ENCODE measurements at regions not wholly inside any gene's neighbourhood (a gene's known extent, or its start where the extent isn't known, plus 50 kb on each side); places are given as distances from the start of the nearest gene placed in this dataset.

DNA sequence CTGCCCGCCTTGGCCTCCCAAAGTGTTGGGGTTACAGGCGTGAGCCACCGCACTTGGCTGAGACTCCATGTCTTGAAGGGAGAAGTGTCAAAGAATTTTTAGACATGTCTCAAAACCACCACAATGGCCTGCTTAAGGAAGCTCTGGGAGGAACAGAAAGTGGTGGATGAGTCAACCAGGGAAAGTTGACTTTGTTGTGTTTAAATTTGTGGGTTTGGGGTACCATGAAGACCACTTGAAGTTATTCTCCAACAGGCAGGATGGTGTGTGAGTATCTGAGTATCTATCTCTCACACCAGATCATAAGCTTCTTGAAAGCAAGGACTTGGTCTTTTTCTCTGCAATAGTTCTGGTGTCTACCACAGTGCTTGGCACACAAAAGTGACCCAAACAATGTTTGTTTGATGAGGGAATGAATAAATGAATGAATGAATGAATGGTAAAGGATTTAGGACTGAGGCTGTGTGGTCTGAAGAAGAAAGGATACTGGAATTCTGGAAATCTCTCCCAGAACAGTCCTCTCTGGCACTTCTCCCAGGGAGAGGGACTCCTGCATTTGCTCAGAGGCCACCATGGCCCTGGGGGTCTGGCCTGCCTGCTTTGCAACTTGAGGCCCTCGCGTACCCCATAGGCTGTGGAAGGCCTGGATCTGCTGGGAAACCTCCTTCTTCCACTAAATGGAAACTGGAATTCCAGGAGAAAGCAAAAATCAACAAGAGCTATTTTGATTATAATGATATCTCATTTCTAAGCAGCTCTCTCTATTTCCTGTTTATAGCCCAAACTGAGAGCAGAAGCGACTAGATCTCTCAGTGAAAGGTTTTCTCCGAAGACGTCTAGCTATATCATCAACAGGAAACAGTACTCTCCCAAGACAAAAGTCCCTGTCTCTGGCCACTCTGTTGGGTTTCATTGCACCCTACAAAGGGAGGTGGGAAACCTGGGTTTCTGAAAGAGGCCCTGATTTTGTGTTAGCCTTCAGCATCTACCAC lies 187.9 kb downstream of the PALM2AKAP2 start:
- Mint-ChIP-seq H3K9me3 (ENCODE audit: unreplicated experiment) (no peaks in the 10 kb centered on the region), H3K27ac (ENCODE audit: unreplicated experiment) (no peak overlapping the region), H3K27me3 (ENCODE audit: low read depth, unreplicated experiment) (no peaks in the 10 kb centered on the region), H3K4me1 (ENCODE audit: low read depth, unreplicated experiment) (peaks cover 7% of the 10 kb centered on the region), H3K4me3 (ENCODE audit: unreplicated experiment) (no peak overlapping the region), H3K36me3 (ENCODE audit: low read depth, unreplicated experiment) (peaks cover 28% of the 10 kb centered on the region)
- Histone ChIP-seq H3K4me3 (ENCODE audit: insufficient read depth, low read depth, low read length) (no peak overlapping the region), H2AFZ (ENCODE audit: low read depth, low read length) (no peak overlapping the region), H3K4me1 (ENCODE audit: insufficient read depth, low read length) (no peaks in the 10 kb centered on the region), H3K27me3 (ENCODE audit: insufficient read depth, low read length) (no peaks in the 10 kb centered on the region), H3K27ac (ENCODE audit: low read depth, low read length) (no peak overlapping the region), H3K9ac (ENCODE audit: low read length) (no peak overlapping the region), H4K20me1 (ENCODE audit: insufficient read depth, low read length) (peaks cover 16% of the 10 kb centered on the region), H3K79me2 (ENCODE audit: insufficient read depth, low read length) (no peaks in the 10 kb centered on the region), H3K9me3 (ENCODE audit: insufficient read depth, low read depth, low read length) (no peaks in the 10 kb centered on the region), H3K36me3 (ENCODE audit: insufficient read depth, low read length) (no peaks in the 10 kb centered on the region), H3K4me2 (ENCODE audit: low read length) (no peak overlapping the region)
- TF ChIP-seq, protein P1, sequence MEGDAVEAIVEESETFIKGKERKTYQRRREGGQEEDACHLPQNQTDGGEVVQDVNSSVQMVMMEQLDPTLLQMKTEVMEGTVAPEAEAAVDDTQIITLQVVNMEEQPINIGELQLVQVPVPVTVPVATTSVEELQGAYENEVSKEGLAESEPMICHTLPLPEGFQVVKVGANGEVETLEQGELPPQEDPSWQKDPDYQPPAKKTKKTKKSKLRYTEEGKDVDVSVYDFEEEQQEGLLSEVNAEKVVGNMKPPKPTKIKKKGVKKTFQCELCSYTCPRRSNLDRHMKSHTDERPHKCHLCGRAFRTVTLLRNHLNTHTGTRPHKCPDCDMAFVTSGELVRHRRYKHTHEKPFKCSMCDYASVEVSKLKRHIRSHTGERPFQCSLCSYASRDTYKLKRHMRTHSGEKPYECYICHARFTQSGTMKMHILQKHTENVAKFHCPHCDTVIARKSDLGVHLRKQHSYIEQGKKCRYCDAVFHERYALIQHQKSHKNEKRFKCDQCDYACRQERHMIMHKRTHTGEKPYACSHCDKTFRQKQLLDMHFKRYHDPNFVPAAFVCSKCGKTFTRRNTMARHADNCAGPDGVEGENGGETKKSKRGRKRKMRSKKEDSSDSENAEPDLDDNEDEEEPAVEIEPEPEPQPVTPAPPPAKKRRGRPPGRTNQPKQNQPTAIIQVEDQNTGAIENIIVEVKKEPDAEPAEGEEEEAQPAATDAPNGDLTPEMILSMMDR (IDR thresholded peaks at IDR 0.05; ENCODE audit: insufficient read depth, low read depth, low read length): no peak
- TF ChIP-seq EZH2 (IDR thresholded peaks at IDR 0.05; ENCODE audit: insufficient read depth, low read length): no peak
- FAIRE-seq (peak; percentile 56), DNase-seq (ENCODE audit: low read depth) (no peak)

DNA sequence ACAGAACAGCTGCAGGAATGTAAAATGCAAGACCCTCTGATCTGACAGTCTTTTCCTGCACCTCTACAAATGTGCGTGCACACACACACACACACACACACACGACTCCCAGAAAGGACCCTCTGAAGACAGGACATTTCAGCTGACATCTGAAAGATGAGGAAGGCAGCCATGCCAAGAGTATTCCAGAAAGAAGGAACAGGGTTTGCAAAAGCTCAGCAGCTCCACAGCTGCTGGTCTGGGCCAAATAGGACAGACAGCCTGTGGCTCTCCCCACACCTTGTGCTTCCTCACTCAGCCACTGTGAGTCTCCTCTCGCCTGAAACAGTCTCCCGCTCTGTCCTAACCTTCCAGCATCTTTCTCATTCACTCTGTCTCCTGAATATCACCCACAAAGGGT lies 189.0 kb downstream of the PALM2AKAP2 start:
- no peaks in the 10 kb centered on the region for H3K9me3 ChIP-seq (ENCODE audit: insufficient read depth, low read depth, low read length)
- no peak overlapping the region for H3K27ac ChIP-seq (ENCODE audit: low read depth, low read length)
- peaks cover 16% of the 10 kb centered on the region for H4K20me1 ChIP-seq (ENCODE audit: insufficient read depth, low read length)
- Mint-ChIP-seq H3K4me3 (ENCODE audit: unreplicated experiment) (no peak overlapping the region), H3K27me3 (ENCODE audit: low read depth, unreplicated experiment) (no peaks in the 10 kb centered on the region), H3K36me3 (ENCODE audit: low read depth, unreplicated experiment) (peaks cover 25% of the 10 kb centered on the region), H3K4me1 (ENCODE audit: low read depth, unreplicated experiment) (peaks cover 10% of the 10 kb centered on the region), H3K27ac (ENCODE audit: unreplicated experiment) (no peak overlapping the region), H3K9me3 (ENCODE audit: unreplicated experiment) (peaks cover 2% of the 10 kb centered on the region)
- no peak overlapping the region for H3K4me2 ChIP-seq (ENCODE audit: low read length)
- no peaks in the 10 kb centered on the region for H3K36me3 ChIP-seq (ENCODE audit: insufficient read depth, low read length)
- TF ChIP-seq EZH2 (IDR thresholded peaks at IDR 0.05; ENCODE audit: insufficient read depth, low read length): no peak
- TF ChIP-seq, protein P1 (IDR thresholded peaks at IDR 0.05; ENCODE audit: insufficient read depth, low read depth, low read length): peak; percentile 5
- FAIRE-seq (no peak), DNase-seq (ENCODE audit: low read depth) (no peak)
- H3K9ac ChIP-seq (ENCODE audit: low read length): no peak overlapping the region
- no peaks in the 10 kb centered on the region for H3K79me2 ChIP-seq (ENCODE audit: insufficient read depth, low read length)
- H3K4me1 ChIP-seq (ENCODE audit: insufficient read depth, low read length): no peaks in the 10 kb centered on the region
- no peak overlapping the region for H3K4me3 ChIP-seq (ENCODE audit: insufficient read depth, low read depth, low read length)
- H3K27me3 ChIP-seq (ENCODE audit: insufficient read depth, low read length): no peaks in the 10 kb centered on the region
- no peak overlapping the region for H2AFZ ChIP-seq (ENCODE audit: low read depth, low read length)
